HG03520 (cell line): ENCODE measurements at regions not wholly inside any gene's neighbourhood (a gene's known extent, or its start where the extent isn't known, plus 50 kb on each side); places are given as distances from the start of the nearest gene placed in this dataset.
"Not testable (repeated sequence)": the region's sequence is repeated elsewhere in the genome, so short reads cannot be mapped to it uniquely, and the experiment has no call there.

Experiments used
- ATAC-seq: cut with Tn5 transposase; IDR thresholded peaks from one replicate; pipeline ENCODE4 v1.9.1; 2021; ENCODE audit warnings: mild to moderate bottlenecking, moderate library complexity; ENCODE audit not compliant: unreplicated experiment

DNA sequence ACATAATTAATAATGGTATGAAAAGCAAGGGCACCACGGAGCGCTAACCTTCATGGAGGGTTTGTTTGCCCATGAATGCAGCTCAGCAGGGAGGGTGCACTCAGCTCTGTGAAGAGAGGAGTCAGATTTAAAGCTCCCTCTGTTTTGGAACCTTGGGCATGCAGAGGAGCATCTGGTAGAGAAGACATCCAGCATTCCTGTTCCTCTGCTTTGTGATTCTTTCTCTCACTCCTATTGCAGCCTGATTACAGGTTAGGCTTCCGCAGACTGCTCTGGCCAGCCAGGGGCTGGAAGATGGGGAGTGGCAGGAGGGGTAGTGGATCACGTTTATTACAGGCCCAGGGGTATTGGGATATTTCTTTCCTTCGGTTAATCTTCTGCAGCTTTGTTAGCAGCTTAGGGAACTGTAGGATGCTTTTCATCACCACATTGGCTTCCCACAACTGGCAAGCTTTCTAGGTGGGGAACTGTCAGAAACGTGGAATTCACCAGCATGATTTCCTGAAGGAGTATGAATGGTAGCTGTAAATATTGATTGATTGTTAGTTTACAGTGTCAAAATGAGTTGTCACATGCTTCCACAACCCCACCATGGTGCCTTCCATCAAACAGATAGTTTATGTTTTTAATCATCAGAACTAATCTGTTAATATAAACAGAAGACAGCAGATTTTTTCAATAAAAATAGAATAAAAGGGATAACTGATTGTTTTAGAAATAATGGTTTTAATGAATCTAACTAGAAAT, 201.1 kb downstream of the VAPA start:
- ATAC-seq: no peak

DNA sequence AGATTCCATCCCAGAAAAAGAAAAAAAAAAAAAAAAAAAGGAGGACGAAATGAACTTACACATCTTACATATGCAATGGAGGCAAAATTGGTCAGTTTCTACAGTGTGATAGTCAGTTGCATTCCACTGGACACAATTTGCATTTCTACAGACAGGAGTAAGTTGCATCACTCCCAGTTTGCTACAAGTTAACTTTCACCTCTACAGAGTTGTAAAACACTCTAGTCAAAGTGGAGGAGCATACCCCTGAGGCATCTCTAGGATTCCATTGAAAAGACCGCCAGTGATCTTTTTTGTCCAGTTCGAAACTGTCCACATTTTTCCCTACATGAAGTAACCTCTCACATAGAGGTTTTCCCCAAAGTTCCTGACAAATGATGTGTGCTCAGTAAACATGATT, 202.8 kb downstream of the VAPA start:
- ATAC-seq: no peak

DNA sequence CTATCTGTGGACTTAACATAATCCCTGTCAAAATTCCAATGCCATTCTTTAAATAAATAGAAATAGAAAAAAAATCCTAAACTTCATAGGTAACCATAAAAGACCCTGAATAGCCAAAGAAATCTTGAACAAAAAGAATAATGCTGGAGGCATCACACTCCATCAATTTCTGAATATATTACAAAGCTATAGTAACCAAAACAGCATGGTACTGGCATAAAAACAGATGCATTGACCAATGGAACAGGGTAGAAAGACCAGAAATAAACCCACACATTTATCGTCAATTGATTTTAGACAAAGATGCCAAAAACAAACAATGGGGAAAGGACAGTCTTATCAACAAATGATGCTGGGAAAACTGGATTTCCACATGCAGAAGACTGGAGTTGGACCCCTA, 205.7 kb downstream of the VAPA start:
- no peak for ATAC-seq

DNA sequence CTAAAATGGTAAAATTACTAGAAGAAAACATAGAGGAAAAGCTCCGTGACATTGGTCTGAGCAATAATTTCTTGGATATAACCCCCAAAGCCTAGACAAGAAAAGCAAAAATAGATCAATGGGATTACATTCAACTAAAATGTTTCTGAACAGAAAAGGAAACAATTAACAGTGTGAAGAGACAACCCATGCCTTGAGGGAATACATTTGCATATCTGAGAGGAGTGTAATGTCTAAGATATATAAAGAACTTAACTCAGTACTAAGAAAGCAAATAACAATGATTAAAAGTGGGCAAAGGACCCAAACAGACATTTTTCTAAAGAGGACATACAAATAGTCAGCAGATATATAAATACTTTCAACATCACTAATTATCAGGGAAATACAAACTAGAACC, 206.2 kb downstream of the VAPA start:
- ATAC-seq: no peak

DNA sequence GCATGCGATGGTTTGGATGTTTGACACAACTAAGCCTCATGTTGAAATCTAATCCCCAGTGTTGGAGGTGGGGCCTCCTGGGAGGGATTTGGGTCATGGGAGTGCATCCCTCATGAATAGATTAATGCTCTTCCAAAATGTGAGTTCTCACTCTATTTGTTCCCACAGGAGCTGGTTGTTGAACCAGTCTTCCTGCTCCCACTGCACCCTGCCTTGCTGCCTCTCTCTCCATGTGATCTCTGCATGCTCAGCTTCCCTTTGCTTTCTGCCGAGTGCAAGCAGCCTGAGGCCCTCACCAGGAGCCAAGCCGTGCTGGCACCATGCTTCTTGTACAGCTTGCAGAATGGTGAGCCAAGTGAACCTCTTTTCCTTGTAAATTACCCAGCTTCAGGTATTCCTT, 206.8 kb downstream of the VAPA start:
- ATAC-seq: no peak

DNA sequence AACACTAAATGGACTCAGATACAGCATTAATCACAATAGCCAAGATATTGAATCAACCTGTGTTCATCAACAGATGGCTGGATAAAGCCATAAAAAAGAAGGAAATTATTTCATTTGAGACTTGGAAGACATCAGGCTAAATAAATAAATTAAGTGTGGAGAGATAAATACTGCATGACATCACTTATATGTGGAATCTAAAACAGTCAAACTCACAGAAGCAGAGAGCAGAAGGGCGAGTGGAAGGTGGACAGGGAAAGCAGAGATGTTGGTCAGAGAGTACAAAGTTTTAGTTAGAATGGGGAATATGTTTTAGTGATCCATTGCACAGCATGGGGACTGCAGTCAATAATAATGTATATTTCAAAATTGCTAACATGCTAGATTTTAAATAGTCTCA, 207.2 kb downstream of the VAPA start:
- ATAC-seq: no peak

DNA sequence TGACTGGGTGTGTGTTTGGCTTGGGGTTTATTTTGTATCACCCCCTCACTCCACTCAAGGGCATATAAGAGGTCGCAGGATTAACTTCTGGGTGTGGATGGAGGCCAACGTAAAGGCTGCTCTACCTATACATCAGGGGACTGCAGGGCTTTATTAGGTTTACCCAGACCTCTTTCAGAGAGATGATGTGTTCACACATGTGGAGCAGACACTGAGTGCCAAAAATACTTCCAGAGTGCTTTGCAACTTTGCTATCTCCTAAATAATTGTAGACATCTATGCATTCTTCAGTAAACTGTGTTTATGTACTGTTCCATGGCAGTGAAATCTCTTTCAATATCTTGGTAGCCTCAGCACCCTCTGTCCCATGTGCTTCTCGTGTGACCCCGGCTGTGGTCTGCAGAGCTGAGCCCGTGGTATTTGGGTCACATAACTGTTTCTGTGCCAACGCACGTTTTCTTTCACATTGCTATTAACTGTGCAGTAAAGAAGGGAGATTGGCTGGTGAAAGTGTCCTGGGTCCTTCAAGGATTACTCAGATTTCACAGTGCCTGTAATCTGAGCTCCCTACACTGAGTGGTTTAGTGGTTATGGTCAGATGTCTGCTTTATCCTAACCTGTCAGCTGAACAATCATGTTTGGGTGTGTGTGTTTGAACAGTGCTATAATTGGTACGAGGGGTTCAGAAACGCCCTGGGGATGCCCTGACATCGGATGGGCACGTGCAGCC, 208.1 kb downstream of the VAPA start:
- no peak for ATAC-seq

DNA sequence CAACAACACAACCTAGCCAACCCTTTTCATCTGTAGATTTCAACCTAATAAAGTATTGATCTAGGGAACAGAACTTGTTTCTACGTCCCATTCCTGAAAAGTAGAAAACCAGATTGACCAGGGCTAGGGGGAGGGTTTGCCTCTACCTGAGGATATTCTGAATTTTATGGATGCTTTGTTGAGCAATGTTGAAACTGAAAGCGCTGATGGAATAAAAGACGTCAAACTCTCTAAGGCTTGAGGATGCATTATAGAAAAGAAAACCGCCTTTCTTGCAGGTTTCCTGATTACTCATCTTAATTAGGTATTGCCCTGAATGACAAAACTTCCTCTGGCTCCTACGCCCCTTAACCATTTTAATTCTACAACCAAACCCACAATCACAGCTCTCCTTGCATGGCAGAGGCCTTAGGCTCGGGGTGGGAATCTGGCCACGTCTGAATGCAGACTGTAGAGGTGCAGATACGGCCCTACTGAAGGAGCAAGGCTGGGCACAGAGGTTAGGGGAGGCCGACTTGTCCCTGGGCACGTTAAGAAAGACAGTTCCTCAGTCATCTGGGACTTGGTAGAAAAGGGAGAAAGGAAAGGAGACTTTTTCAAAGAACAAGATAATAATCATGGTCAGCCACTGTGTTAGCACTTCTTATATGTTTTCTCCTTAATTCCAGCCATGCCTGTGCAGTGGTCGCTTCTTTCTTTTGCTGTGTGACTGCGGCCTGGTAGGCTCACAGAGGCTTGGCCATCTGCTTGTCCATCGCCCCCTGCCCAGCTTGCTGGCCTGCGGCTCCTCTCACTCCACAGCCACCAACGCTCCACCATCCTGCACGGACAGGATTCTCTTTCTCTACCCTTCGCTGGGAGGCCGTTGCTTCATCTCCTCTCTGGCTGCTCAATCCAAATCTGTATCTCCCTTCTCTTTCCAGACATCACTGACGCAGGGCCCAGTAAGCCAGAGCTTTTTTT, 209.5 kb downstream of the VAPA start:
- ATAC-seq: no peak

DNA sequence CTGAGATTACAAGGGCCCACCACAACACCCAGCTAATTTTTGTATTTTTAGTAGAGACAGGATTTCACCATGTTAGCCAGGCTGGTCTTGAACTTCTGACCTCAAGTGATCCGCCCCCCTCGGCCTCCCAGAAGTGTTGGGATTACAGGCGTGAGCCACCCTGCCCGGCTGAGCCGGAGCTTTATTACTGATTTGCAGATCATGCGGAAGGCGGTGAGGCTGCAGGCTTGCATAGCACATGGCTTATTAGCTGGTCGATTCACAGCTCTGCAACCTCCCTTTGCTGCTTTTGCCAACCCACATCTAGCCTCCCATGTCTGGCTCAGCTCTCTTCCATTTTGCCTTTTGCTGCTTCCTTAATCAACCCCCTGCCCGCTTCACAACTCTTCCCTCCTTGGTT, 210.3 kb downstream of the VAPA start:
- no peak for ATAC-seq

DNA sequence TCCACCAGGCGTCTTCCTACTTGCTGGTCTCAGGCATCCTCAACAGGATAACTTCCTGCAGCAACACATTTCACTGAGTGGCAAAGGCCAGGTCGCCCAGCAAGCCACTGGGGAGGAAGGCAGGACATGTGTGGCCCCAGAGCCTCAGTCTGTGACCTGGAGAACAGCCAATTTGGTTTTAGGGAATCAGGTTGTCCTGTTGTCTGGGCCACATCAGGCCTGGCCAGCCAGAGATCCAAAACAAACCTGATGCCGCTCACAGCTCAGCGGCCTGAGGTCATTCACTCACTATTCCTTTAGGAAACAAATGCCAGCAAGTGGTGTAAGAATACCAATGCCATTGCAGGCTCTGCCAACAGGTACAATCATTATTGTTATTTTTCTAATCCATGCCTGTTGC, 210.7 kb downstream of the VAPA start:
- ATAC-seq: no peak

DNA sequence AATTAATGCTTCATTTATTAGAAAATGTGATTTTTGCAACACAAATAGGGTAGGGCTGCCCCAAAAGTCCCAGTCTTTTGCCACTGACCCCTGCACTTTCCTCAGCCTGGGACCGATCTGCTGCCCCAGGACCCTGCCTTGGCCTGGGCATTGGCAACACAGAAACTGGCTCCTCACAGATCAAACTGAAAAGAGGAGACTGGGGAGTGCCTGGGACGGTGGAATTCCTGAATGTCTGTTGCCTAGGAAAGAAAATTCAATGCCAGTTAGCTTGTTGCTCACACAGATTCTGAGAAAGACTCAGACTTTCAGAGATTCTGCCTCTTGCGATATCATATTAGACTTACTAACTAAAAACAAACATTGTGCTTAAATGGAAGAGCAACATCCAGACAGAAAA, 211.2 kb downstream of the VAPA start:
- ATAC-seq: no peak

DNA sequence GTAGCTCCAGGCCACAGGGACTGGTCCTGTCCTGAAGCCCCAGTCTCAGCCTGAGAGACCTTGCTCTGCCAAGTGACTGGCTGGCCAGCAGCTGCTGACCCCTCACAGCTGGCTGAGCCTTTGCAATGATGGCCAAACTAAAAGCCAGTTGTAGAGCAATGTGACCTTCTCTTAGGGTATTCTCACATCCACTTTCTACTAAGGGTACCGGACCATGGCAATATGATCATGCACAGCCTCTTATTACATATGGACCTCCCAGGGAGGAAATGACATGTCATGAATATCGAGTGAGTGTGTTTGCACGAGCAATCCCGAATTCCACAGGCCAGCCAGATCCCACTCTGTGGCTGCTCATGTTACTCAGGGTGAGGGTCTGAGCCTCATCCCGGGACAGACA, 213.9 kb downstream of the VAPA start:
- no peak for ATAC-seq

DNA sequence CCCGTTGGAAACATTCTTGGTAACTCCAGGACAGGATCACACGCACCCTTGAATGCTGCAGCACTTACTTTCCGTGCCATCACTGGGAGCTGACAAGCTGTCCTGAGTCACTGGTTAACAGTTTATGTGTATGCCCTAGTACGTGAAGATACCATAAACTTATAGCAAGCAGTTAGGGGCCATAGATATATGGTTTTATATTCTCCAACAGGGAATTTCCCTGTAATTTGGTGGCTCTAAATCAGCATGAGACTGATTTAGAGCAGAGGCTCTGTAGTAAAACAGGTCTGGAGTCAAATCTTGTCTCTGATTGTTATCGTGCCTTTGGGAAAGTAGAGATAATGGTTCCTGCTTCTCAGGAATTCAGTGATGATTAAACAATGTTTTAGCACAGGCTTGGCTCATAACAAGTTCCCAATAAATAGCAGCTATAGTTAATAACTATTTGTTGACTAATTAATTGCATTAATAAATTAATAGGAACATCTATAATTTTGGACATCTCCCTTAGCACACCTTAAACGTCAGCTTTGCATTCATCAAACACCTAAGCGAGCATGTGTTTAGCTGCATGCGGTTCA, 215.2 kb downstream of the VAPA start:
- no peak for ATAC-seq

DNA sequence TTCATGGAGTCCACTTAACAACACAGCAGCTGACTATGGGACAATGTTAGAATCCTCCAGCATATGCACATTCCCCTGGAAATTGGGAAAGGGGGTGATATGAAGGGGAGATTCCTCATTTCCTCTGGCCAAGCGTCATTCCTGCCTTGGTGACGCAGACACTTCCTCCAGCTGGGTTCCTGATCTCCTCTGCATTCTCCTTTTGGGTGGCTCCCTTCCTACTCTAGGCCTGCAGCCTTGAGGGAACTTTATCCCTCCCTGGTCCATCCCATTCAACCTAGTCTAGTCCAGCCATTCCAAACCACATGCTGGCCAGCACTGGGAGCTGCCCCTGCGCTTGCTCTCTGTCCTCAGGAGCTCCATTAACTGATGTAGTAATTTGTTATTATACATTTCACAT, 216.8 kb downstream of the VAPA start:
- no peak for ATAC-seq

DNA sequence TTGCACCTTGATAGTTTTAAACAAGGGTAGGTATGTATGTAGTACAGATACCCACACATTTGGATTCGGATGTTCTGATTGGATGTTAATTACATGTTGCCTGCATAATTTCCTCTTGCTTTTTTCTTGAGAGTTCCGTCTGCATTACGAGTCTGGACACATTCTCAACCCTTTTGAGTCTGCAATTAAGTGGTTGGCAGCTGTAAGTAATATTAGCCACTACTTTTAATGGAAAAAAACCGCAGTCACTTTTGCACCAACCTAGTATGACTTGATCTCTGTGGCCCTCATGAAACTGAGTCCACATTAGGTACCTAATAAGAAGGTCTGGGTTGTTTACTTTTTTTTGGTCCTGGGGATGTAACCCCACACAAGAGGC, 217.3 kb downstream of the VAPA start:
- no peak for ATAC-seq

DNA sequence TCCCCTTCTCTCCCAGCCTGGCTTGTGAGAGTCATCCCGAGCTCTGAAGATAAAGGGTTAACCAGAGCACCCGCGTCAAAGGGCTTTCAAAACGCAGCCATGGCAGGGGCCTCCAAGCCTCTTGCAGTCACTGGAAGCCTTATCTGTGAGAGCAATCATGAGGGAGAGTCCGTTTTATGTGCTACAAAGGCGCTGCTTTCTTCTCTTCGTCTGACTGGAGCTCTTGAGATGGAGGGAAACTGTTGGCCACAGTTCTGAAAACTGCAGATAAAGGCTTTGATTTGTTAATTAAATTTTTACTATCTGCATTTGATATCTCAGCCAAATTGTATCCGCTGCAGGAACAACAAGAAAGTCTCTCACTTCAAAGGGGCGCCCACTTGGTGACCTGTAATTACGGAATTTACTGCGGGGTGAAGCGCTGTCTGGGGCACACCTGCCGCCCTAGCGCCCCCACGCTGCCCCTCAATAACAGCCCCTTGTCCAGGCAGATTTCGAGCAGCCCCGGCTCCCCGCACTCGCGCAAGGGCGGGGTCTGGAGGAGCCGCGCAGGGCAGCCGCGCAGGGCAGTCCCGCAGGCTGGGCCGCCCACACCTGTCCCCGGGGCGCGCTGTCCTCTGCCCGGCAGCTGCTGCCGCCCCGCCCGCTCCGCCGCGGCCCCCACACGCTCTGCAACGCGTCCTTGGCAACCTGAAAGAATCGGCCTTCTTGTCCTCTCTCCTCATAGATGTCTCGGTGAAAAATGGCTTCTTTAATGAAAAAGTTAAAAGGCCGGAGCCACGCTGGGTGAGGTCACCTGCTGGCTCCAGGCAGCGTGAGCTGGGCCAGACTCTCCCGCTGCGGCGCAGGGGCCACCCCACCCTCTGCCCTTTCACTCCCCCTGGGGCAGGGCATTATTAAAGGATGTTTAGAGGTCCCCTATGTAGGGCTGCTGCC, 217.9 kb downstream of the VAPA start:
- no peak for ATAC-seq

DNA sequence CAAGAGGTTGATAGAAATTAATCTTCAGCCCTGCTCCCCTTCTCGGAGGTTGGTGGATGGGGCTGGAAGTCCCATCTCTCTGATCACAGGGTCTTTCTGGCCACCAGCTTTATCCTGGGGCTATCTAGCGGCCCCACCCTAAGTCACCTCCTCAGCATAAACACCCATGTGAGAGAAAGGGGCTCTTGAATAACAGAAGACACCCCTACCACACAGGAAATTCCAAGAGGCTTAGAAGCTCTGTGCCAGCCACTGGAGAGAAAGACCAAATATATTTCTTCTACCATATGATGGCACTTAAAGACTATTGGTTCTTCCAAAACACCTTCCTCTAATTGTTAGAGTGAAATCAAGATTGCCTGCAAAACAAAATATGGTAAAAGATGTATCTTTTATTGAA, 219.7 kb downstream of the VAPA start:
- no peak for ATAC-seq

DNA sequence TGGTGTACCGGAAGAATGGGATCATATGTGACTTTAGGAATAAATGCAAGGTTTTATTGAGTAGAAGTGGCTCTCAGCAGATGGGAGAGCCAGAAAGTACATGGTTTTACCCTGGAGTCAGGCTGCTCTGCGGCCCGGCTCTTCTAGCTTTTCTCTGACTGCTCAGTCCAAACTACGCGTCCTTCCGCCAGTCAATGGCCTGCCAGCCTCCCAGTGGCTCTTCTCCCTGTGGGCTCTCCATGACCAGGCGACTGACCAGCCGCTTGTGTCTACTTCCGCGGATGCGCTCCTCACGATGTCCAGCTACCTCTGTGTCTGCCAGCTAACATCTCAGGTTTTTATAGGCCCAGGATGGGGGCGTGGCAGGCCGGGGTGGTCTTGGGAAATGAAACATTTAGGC, 220.4 kb downstream of the VAPA start:
- no peak for ATAC-seq

DNA sequence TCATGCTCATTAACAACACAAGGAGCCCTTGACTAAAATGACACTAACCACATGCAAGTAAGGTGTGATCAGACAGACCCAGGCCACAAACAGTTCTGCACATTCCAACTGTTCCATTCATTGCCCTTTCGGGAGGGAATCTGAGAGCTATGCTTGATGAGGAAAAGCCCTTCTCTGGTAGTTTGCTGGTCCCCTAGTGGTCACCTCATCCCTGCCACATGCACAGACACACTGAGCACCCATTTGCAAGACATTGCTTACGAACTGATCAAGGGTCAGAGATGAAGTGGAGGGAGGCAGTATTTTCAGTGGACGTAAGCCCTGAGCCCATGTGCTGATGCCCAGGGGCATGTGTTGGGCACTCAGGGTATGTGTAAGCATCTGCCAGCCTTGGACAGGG, 220.9 kb downstream of the VAPA start:
- ATAC-seq: not testable (repeated sequence)

DNA sequence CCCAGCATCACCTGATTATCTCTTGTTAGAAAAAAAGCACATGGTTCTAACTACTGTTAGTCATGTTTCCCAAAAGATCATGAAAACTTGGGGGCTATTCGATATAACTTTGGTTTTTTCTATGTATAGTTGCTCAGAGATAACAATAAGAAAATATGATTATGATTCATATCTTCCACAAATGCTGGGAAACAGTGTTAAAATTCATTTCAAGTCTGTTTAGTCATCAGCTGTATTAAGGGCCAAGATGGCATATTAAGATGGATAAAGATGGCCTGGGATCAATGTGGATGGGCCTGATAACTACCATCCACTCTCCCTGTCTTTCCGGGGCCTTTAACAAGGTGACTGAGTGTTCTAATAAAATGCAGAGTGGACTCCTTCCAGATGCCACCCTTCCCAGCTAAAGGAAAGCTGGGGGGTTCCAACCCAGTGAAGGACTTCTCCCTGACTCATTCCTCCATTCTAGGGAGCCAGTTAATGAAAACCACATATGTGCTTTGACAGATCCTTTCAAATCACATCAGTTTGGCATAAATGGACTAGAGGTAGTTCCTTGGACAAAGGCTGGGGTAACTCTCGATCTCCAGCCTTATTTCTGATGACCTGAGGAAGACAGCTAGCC, 221.6 kb downstream of the VAPA start:
- no peak for ATAC-seq
